ENCODE measurements at regions not wholly inside any gene's neighbourhood (a gene's known extent, or its start where the extent isn't known, plus 50 kb on each side); places are given as distances from the start of the nearest gene placed in this dataset.

- Histone ChIP-seq H3K4me3 (ENCODE audit: low read length) (no peak overlapping the region), H3K9me3 (replicated peaks; ENCODE audit: insufficient read depth, low read length) (no peaks in the 10 kb centered on the region), H3K79me2 (ENCODE audit: low read length) (no peaks in the 10 kb centered on the region), H3K9me2 (replicated peaks; ENCODE audit: insufficient read depth, low read length) (no peaks in the 10 kb centered on the region), H3K4me2 (ENCODE audit: low read depth, low read length) (no peak overlapping the region), H3K36me3 (replicated peaks; ENCODE audit: insufficient read depth, low read length) (no peaks in the 10 kb centered on the region), H3K27ac (ENCODE audit: low read length) (no peak overlapping the region), H3K27me3 (replicated peaks; ENCODE audit: insufficient read depth, low read length) (no peaks in the 10 kb centered on the region), H2AFZ (ENCODE audit: low read length) (no peak overlapping the region), H3F3A (ENCODE audit: insufficient read depth, low read length) (no peaks in the 10 kb centered on the region), H4K20me1 (ENCODE audit: insufficient read depth, low read length) (no peaks in the 10 kb centered on the region), H3K4me1 (ENCODE audit: low read length) (no peaks in the 10 kb centered on the region), H3K9ac (ENCODE audit: low read length) (no peak overlapping the region)
- no peak for TF ChIP-seq EZH2 (optimal IDR thresholded peaks at IDR 0.05; ENCODE audit: low read depth, low read length)
- DNase-seq: no peak
Observed at GRCh38 chr2:150792780-150793300, 305.4 kb upstream of the RND3 start.

GRCh38 chr2:150791567-150791966, 304.1 kb upstream of the RND3 start:
- Histone ChIP-seq H3K36me3 (replicated peaks; ENCODE audit: insufficient read depth, low read length) (no peaks in the 10 kb centered on the region), H3K27me3 (replicated peaks; ENCODE audit: insufficient read depth, low read length) (no peaks in the 10 kb centered on the region), H3K79me2 (ENCODE audit: low read length) (no peaks in the 10 kb centered on the region), H3K4me1 (ENCODE audit: low read length) (no peaks in the 10 kb centered on the region), H3K9me3 (replicated peaks; ENCODE audit: insufficient read depth, low read length) (no peaks in the 10 kb centered on the region), H3K4me2 (ENCODE audit: low read depth, low read length) (no peak overlapping the region), H3K9ac (ENCODE audit: low read length) (no peak overlapping the region), H3F3A (ENCODE audit: insufficient read depth, low read length) (no peaks in the 10 kb centered on the region), H2AFZ (ENCODE audit: low read length) (no peak overlapping the region), H3K9me2 (replicated peaks; ENCODE audit: insufficient read depth, low read length) (no peaks in the 10 kb centered on the region), H4K20me1 (ENCODE audit: insufficient read depth, low read length) (no peaks in the 10 kb centered on the region), H3K4me3 (ENCODE audit: low read length) (no peak overlapping the region), H3K27ac (ENCODE audit: low read length) (no peak overlapping the region)
- no peak for DNase-seq
- no peak for TF ChIP-seq EZH2 (optimal IDR thresholded peaks at IDR 0.05; ENCODE audit: low read depth, low read length)
- TF ChIP-seq EZH2phosphoT487 (IDR thresholded peaks at IDR 0.05; ENCODE audit: low read length): no peak
- TF ChIP-seq CTCF (IDR thresholded peaks at IDR 0.05; ENCODE audit: low read length): no peak

GRCh38 chr2:150789376-150789905, 302.0 kb upstream of the RND3 start:
- Histone ChIP-seq H3K27ac (ENCODE audit: low read length) (no peak overlapping the region), H3K4me2 (ENCODE audit: low read depth, low read length) (no peak overlapping the region), H3K27me3 (replicated peaks; ENCODE audit: insufficient read depth, low read length) (no peaks in the 10 kb centered on the region), H3K9me3 (replicated peaks; ENCODE audit: insufficient read depth, low read length) (no peaks in the 10 kb centered on the region), H3K79me2 (ENCODE audit: low read length) (no peaks in the 10 kb centered on the region), H3K4me1 (ENCODE audit: low read length) (no peaks in the 10 kb centered on the region), H2AFZ (ENCODE audit: low read length) (no peak overlapping the region), H3K36me3 (replicated peaks; ENCODE audit: insufficient read depth, low read length) (no peaks in the 10 kb centered on the region), H3F3A (ENCODE audit: insufficient read depth, low read length) (no peaks in the 10 kb centered on the region), H4K20me1 (ENCODE audit: insufficient read depth, low read length) (no peaks in the 10 kb centered on the region), H3K4me3 (ENCODE audit: low read length) (no peak overlapping the region), H3K9ac (ENCODE audit: low read length) (no peak overlapping the region), H3K9me2 (replicated peaks; ENCODE audit: insufficient read depth, low read length) (no peaks in the 10 kb centered on the region)
- DNase-seq: no peak
- no peak for TF ChIP-seq EZH2 (optimal IDR thresholded peaks at IDR 0.05; ENCODE audit: low read depth, low read length)
- no peak for TF ChIP-seq EZH2phosphoT487 (IDR thresholded peaks at IDR 0.05; ENCODE audit: low read length)
- no peak for TF ChIP-seq CTCF (IDR thresholded peaks at IDR 0.05; ENCODE audit: low read length)

- H3K4me1 ChIP-seq (ENCODE audit: low read length): no peaks in the 10 kb centered on the region
Observed at GRCh38 chr2:150788426-150789140, 301.1 kb upstream of the RND3 start.

More at GRCh38 chr2:150788426-150789140, 301.1 kb upstream of the RND3 start:
- no peak overlapping the region for H3K27ac ChIP-seq (ENCODE audit: low read length)
- no peaks in the 10 kb centered on the region for H3K27me3 ChIP-seq (replicated peaks; ENCODE audit: insufficient read depth, low read length)
- no peak overlapping the region for H2AFZ ChIP-seq (ENCODE audit: low read length)
- H3K9me2 ChIP-seq (replicated peaks; ENCODE audit: insufficient read depth, low read length): no peaks in the 10 kb centered on the region
- H3K9ac ChIP-seq (ENCODE audit: low read length): no peak overlapping the region
- no peak for DNase-seq
- TF ChIP-seq EZH2phosphoT487 (IDR thresholded peaks at IDR 0.05; ENCODE audit: low read length) (no peak), CTCF (IDR thresholded peaks at IDR 0.05; ENCODE audit: low read length) (no peak), EZH2 (optimal IDR thresholded peaks at IDR 0.05; ENCODE audit: low read depth, low read length) (no peak)
- no peaks in the 10 kb centered on the region for H4K20me1 ChIP-seq (ENCODE audit: insufficient read depth, low read length)
- no peaks in the 10 kb centered on the region for H3F3A ChIP-seq (ENCODE audit: insufficient read depth, low read length)
- no peaks in the 10 kb centered on the region for H3K79me2 ChIP-seq (ENCODE audit: low read length)
- no peak overlapping the region for H3K4me3 ChIP-seq (ENCODE audit: low read length)
- H3K9me3 ChIP-seq (replicated peaks; ENCODE audit: insufficient read depth, low read length): no peaks in the 10 kb centered on the region
- no peak overlapping the region for H3K4me2 ChIP-seq (ENCODE audit: low read depth, low read length)
- H3K36me3 ChIP-seq (replicated peaks; ENCODE audit: insufficient read depth, low read length): no peaks in the 10 kb centered on the region
